Uterus (tissue), 3 donors: ENCODE measurements at regions not wholly inside any gene's neighbourhood (a gene's known extent, or its start where the extent isn't known, plus 50 kb on each side); places are given as distances from the start of the nearest gene placed in this dataset.

Experiments
- DNase-seq, 2 donors: peaks; one replicate each; pipeline ENCODE4 v3.0.0-alpha.2; 2019 to 2020
- H3K27ac ChIP-seq, 2 donors: fragments of 200-600 bp; sonication (generic); 1 replicate in 1 of 2; 2 replicates in 1 of 2; pipeline ENCODE4 v1.5.1; 2016 to 2018
- H3K27me3 ChIP-seq, 2 donors: fragments of 200-600 bp; sonication (generic); one replicate each; pipeline ENCODE4 v1.5.1; 2018 to 2019; ENCODE audit warnings: control low read depth in 1 of 2
- H3K36me3 ChIP-seq, 2 donors: fragments of 200-600 bp; sonication (generic); one replicate each; pipeline ENCODE4 v1.5.1; 2019; ENCODE audit warnings: control low read depth in 1 of 2
- H3K4me1 ChIP-seq, 2 donors: fragments of 200-600 bp; sonication (generic); one replicate each; pipeline ENCODE4 v1.5.1; 2018 to 2019; ENCODE audit warnings: control low read depth in 1 of 2
- H3K4me3 ChIP-seq, 2 donors: fragments of 200-600 bp; sonication (generic); 1 replicate in 1 of 2; 2 replicates in 1 of 2; pipeline ENCODE4 v1.5.1; 2018 to 2019; ENCODE audit warnings: mild to moderate bottlenecking in 1 of 2
- H3K9me3 ChIP-seq, 2 donors: fragments of 200-600 bp; sonication (generic); one replicate each; pipeline ENCODE4 v1.5.1; 2019; ENCODE audit warnings: control low read depth in 1 of 2
- POLR2A ChIP-seq, 2 donors: fragments of 450-650 bp; IDR thresholded peaks; one replicate each; pipeline ENCODE4 v1.6.1; 2016; ENCODE audit warnings: antibody characterized with exemption in 2 of 2, mild to moderate bottlenecking in 1 of 2, moderate library complexity in 1 of 2
- intact Hi-C: fragments of 100-400 bp; cut with DNase I; formaldehyde crosslinking; loops from one replicate; pipeline ENCODE4 v1.15.1; 2023; ENCODE audit warnings: low total_unique reads
- TF ChIP-seq, protein P1 (sequence below), 4 experiments: fragments of 200-600 bp in 2 of 4; fragments of 450-650 bp in 2 of 4; sonication (generic) in 2 of 4; IDR thresholded peaks; one replicate each; pipeline ENCODE4 v1.5.1; 2016 to 2019; ENCODE audit warnings: antibody characterized with exemption in 4 of 4, mild to moderate bottlenecking in 2 of 4, moderate library complexity in 1 of 4
- donor health status: DM: yes; HTN: yes; CAD: no.

DNA sequence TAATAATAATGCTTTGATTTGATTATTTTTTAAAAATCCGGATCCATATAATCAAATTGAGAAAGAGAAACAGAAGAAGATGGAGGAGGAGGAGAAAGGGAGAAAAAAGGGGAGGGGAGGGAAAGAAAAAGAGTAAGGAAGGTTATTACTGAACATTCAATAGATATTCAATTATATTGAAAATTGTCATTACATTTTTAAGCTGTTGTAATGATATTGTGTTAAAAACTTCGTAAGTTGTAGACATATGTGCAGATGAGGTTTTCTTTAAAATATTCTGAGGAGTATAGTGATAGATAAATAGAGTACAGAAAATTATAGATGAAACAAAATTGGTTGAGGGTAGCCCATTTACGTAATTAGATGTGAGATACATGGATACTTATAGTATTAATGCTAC lies 933.0 kb upstream of the PHF14 start:
- DNase-seq = no peak
- intact Hi-C loops = no loop called here
- no peak overlapping the region for H3K4me3 ChIP-seq
- no peaks in the 10 kb centered on the region for H3K27me3 ChIP-seq
- H3K36me3 ChIP-seq = no peaks in the 10 kb centered on the region
- TF ChIP-seq POLR2A (IDR thresholded peaks at IDR 0.05) = no peak
- TF ChIP-seq, protein P1, sequence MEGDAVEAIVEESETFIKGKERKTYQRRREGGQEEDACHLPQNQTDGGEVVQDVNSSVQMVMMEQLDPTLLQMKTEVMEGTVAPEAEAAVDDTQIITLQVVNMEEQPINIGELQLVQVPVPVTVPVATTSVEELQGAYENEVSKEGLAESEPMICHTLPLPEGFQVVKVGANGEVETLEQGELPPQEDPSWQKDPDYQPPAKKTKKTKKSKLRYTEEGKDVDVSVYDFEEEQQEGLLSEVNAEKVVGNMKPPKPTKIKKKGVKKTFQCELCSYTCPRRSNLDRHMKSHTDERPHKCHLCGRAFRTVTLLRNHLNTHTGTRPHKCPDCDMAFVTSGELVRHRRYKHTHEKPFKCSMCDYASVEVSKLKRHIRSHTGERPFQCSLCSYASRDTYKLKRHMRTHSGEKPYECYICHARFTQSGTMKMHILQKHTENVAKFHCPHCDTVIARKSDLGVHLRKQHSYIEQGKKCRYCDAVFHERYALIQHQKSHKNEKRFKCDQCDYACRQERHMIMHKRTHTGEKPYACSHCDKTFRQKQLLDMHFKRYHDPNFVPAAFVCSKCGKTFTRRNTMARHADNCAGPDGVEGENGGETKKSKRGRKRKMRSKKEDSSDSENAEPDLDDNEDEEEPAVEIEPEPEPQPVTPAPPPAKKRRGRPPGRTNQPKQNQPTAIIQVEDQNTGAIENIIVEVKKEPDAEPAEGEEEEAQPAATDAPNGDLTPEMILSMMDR (IDR thresholded peaks at IDR 0.05) = no peak
- H3K27ac ChIP-seq = no peak overlapping the region
- no peaks in the 10 kb centered on the region for H3K4me1 ChIP-seq
- no peaks in the 10 kb centered on the region for H3K9me3 ChIP-seq

DNA sequence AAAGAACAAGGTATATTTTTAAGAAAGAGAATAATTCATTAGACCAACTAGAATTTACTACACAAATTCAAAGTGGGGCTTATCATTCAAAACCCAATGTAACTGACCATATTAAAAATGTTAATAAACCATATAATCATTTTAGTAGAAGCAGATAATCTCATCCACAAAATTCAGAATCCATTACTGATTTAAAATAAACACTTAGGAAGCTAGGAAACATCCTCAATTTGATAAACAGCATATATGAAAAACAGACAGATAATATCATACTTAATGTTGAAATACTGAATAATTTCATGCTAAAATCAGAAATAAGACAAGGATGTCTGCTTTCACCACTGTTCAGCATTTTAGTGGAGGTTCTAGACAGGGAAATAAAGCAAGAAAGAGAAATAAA lies 902.8 kb upstream of the PHF14 start:
- H3K36me3 ChIP-seq = no peaks in the 10 kb centered on the region
- TF ChIP-seq POLR2A (IDR thresholded peaks at IDR 0.05) = no peak
- TF ChIP-seq, protein P1 (IDR thresholded peaks at IDR 0.05) = no peak
- H3K27me3 ChIP-seq = no peaks in the 10 kb centered on the region
- no peak for DNase-seq
- H3K4me1 ChIP-seq = no peaks in the 10 kb centered on the region
- no peaks in the 10 kb centered on the region for H3K9me3 ChIP-seq
- intact Hi-C loops = no loop called here
- no peak overlapping the region for H3K4me3 ChIP-seq
- no peak overlapping the region for H3K27ac ChIP-seq

DNA sequence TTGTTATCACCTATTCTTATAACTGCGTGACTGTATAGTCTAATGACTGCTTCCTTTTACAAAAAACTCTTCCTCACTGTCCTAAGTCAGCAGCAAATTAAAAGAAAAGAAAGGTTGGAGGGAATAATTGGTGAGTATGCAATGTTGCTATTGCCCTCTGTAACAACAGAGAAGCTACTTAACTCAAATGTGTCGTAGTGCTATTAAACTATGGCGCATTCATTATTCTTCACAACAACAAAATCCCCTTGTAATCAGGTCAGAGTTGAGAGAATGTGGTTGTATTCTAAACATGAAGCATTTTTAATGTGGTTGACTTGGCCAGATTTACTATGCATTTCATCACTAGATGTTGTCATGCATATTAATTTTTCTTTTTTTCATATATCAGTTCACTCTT lies 897.8 kb upstream of the PHF14 start:
- no peak overlapping the region for H3K4me3 ChIP-seq
- intact Hi-C loops = no loop called here
- H3K27me3 ChIP-seq = no peaks in the 10 kb centered on the region
- no peak overlapping the region for H3K27ac ChIP-seq
- no peaks in the 10 kb centered on the region for H3K4me1 ChIP-seq
- DNase-seq = no peak
- no peaks in the 10 kb centered on the region for H3K9me3 ChIP-seq
- H3K36me3 ChIP-seq = no peaks in the 10 kb centered on the region
- no peak for TF ChIP-seq POLR2A (IDR thresholded peaks at IDR 0.05)
- TF ChIP-seq, protein P1 (IDR thresholded peaks at IDR 0.05) = no peak

GRCh38 chr7:10076660-10077300 lies 896.9 kb upstream of the PHF14 start:
- no peaks in the 10 kb centered on the region for H3K9me3 ChIP-seq
- H3K4me3 ChIP-seq = no peak overlapping the region
- H3K27me3 ChIP-seq = no peaks in the 10 kb centered on the region
- no peak for TF ChIP-seq POLR2A (IDR thresholded peaks at IDR 0.05)
- TF ChIP-seq, protein P1 (IDR thresholded peaks at IDR 0.05) = no peak
- no peak overlapping the region for H3K27ac ChIP-seq
- no peaks in the 10 kb centered on the region for H3K36me3 ChIP-seq
- intact Hi-C loops = no loop called here
- no peak for DNase-seq
- H3K4me1 ChIP-seq = no peaks in the 10 kb centered on the region

- Histone ChIP-seq H3K27ac (no peak overlapping the region), H3K4me1 (no peaks in the 10 kb centered on the region), H3K36me3 (no peaks in the 10 kb centered on the region), H3K27me3 (no peaks in the 10 kb centered on the region), H3K4me3 (no peak overlapping the region), H3K9me3 (no peaks in the 10 kb centered on the region)
- intact Hi-C loops = no loop called here
- TF ChIP-seq POLR2A (IDR thresholded peaks at IDR 0.05) = no peak
- TF ChIP-seq, protein P1 (IDR thresholded peaks at IDR 0.05) = no peak
- DNase-seq = no peak
Observed at GRCh38 chr7:10079572-10079971, 894.1 kb upstream of the PHF14 start.
